H9 (cell line): ENCODE measurements at regions not wholly inside any gene's neighbourhood (a gene's known extent, or its start where the extent isn't known, plus 50 kb on each side); places are given as distances from the start of the nearest gene placed in this dataset.

Source experiments
- DNase-seq: peaks from one replicate; pipeline ENCODE4 v3.0.0-alpha.2; 2017
- H2AFZ ChIP-seq: one replicate; pipeline ENCODE4 v1.6.1; 2013; ENCODE audit warnings: mild to moderate bottlenecking, low read length, control low read depth, moderate library complexity
- H2AK5ac ChIP-seq: 2 replicates; pipeline ENCODE4 v1.6.1; 2013; ENCODE audit warnings: low read length, control low read depth, mixed read lengths; ENCODE audit not compliant: insufficient read length
- H2BK120ac ChIP-seq: one replicate; pipeline ENCODE4 v1.6.1; 2013; ENCODE audit warnings: low read depth, mild to moderate bottlenecking, low read length, control low read depth, inconsistent platforms; ENCODE audit not compliant: poor library complexity, severe bottlenecking
- H2BK12ac ChIP-seq: 2 replicates; pipeline ENCODE4 v1.6.1; 2013; ENCODE audit warnings: low read length, control low read depth, mixed read lengths, low read depth; ENCODE audit not compliant: insufficient read length
- H2BK15ac ChIP-seq: 2 replicates; pipeline ENCODE4 v1.6.1; 2013; ENCODE audit warnings: low read depth, low read length, control low read depth
- H2BK20ac ChIP-seq: one replicate; pipeline ENCODE4 v1.6.1; 2013; ENCODE audit warnings: low read depth, mild to moderate bottlenecking, low read length, control low read depth, inconsistent platforms; ENCODE audit not compliant: poor library complexity, severe bottlenecking
- H2BK5ac ChIP-seq: 2 replicates; pipeline ENCODE4 v1.6.1; 2013; ENCODE audit warnings: low read length, control low read depth, mixed read lengths; ENCODE audit not compliant: insufficient read length
- H3K14ac ChIP-seq: 2 replicates; pipeline ENCODE4 v1.6.1; 2013; ENCODE audit warnings: low read length, control low read depth; ENCODE audit not compliant: insufficient read depth
- H3K18ac ChIP-seq: 2 replicates; pipeline ENCODE4 v1.6.1; 2013; ENCODE audit warnings: low read depth, mild to moderate bottlenecking, mixed read lengths, low read length, control low read depth; ENCODE audit not compliant: insufficient read length
- H3K23ac ChIP-seq: 2 replicates; pipeline ENCODE4 v1.6.1; 2013; ENCODE audit warnings: low read length, control low read depth, mixed read lengths, low read depth; ENCODE audit not compliant: insufficient read length
- H3K23me2 ChIP-seq: 2 replicates; pipeline ENCODE4 v1.6.1; 2013; ENCODE audit warnings: low read depth, mild to moderate bottlenecking, mixed read lengths, low read length, control low read depth; ENCODE audit not compliant: insufficient read length, poor library complexity, severe bottlenecking
- H3K27ac ChIP-seq: 2 replicates; pipeline ENCODE4 v1.5.1; 2013; ENCODE audit warnings: low read length, control low read depth, mixed read lengths, low read depth; ENCODE audit not compliant: insufficient read length
- H3K27me3 ChIP-seq: 2 replicates; pipeline ENCODE4 v1.6.1; 2013; ENCODE audit warnings: low read length, control low read depth, inconsistent platforms; ENCODE audit not compliant: insufficient read depth
- H3K4ac ChIP-seq: 2 replicates; pipeline ENCODE4 v1.6.1; 2013; ENCODE audit warnings: low read depth, mild to moderate bottlenecking, control low read depth, inconsistent platforms, low read length, moderate library complexity
- H3K4me1 ChIP-seq: 2 replicates; pipeline ENCODE4 v1.6.1; 2013; ENCODE audit warnings: low read length, control low read depth, inconsistent platforms; ENCODE audit not compliant: insufficient read depth
- H3K4me2 ChIP-seq: 2 replicates; pipeline ENCODE4 v1.6.1; 2013; ENCODE audit warnings: low read length, control low read depth, mixed read lengths; ENCODE audit not compliant: insufficient read length, insufficient read depth
- H3K56ac ChIP-seq: 2 replicates; pipeline ENCODE4 v1.6.1; 2013; ENCODE audit warnings: low read depth, mild to moderate bottlenecking, mixed read lengths, low read length, control low read depth; ENCODE audit not compliant: insufficient read length
- H3K79me1 ChIP-seq: 2 replicates; pipeline ENCODE4 v1.6.1; 2013; ENCODE audit warnings: low read depth, mild to moderate bottlenecking, moderate library complexity, low read length, control low read depth, inconsistent platforms; ENCODE audit not compliant: insufficient read depth, poor library complexity, severe bottlenecking
- H3K79me2 ChIP-seq: 2 replicates; pipeline ENCODE4 v1.6.1; 2013; ENCODE audit warnings: low read length, control low read depth, inconsistent platforms; ENCODE audit not compliant: insufficient read depth
- H3K9ac ChIP-seq: 2 replicates; pipeline ENCODE4 v1.6.1; 2013; ENCODE audit warnings: low read length, control low read depth, mixed read lengths; ENCODE audit not compliant: insufficient read length; ENCODE audit errors: extremely low read depth
- H3K9me3 ChIP-seq: one replicate; pipeline ENCODE4 v1.6.1; 2013; ENCODE audit warnings: low read depth, low read length, inconsistent platforms; ENCODE audit not compliant: control insufficient read depth
- H3T11ph ChIP-seq: one replicate; pipeline ENCODE4 v1.6.1; 2013; ENCODE audit warnings: mild to moderate bottlenecking, low read length, control low read depth, inconsistent platforms
- H4K20me1 ChIP-seq: one replicate; pipeline ENCODE4 v1.6.1; 2013; ENCODE audit not compliant: control insufficient read depth, insufficient read length, insufficient read depth
- H4K5ac ChIP-seq: 2 replicates; pipeline ENCODE4 v1.6.1; 2013; ENCODE audit warnings: low read depth, mild to moderate bottlenecking, mixed read lengths, low read length, control low read depth; ENCODE audit not compliant: insufficient read length
- H4K8ac ChIP-seq: replicated peaks from 2 replicates; pipeline ENCODE4 v1.6.1; 2013; ENCODE audit warnings: low read length, control low read depth, mixed read lengths, low read depth; ENCODE audit not compliant: insufficient read length
- H4K91ac ChIP-seq: 2 replicates; pipeline ENCODE4 v1.6.1; 2013; ENCODE audit warnings: low read depth, mild to moderate bottlenecking, moderate library complexity, mixed read lengths, low read length, control low read depth; ENCODE audit not compliant: insufficient read length
- H3K27ac Mint-ChIP-seq, 3 experiments: 2 replicates in 2 of 3; 3 replicates in 1 of 3; pipeline ENCODE4 v1.8.0; 2020 to 2021; ENCODE audit warnings: mixed read lengths in 3 of 3, mild to moderate bottlenecking in 1 of 3, moderate library complexity in 1 of 3
- H3K27me3 Mint-ChIP-seq: 2 replicates; pipeline ENCODE4 v1.8.0; 2021; ENCODE audit warnings: low read depth, mild to moderate bottlenecking, moderate library complexity, mixed read lengths
- H3K36me3 Mint-ChIP-seq, 3 experiments: 2 replicates in 2 of 3; 3 replicates in 1 of 3; pipeline ENCODE4 v1.8.0; 2020 to 2021; ENCODE audit warnings: low read depth in 3 of 3, mixed read lengths in 3 of 3; ENCODE audit not compliant: insufficient read depth in 1 of 3
- H3K4me1 Mint-ChIP-seq, 2 experiments: 2 replicates each; pipeline ENCODE4 v1.8.0; 2020; ENCODE audit warnings: mixed read lengths in 2 of 2
- H3K4me3 Mint-ChIP-seq, 2 experiments: 2 replicates in 1 of 2; 3 replicates in 1 of 2; pipeline ENCODE4 v1.8.0; 2020 to 2021; ENCODE audit warnings: mild to moderate bottlenecking in 2 of 2, mixed read lengths in 2 of 2, moderate library complexity in 1 of 2
- H3K9me3 Mint-ChIP-seq, 2 experiments: 2 replicates in 1 of 2; 3 replicates in 1 of 2; pipeline ENCODE4 v1.8.0; 2020; ENCODE audit warnings: mild to moderate bottlenecking in 2 of 2, mixed read lengths in 2 of 2, moderate library complexity in 1 of 2
- TF ChIP-seq, protein P1 (sequence below): fragments of 200-600 bp; sonication (generic); conservative IDR thresholded peaks from 3 replicates; pipeline ENCODE4 v1.8.0; 2021; ENCODE audit warnings: antibody characterized with exemption, mild to moderate bottlenecking

- Histone ChIP-seq H3K79me2 (no peaks in the 10 kb centered on the region), H3K79me1 (no peaks in the 10 kb centered on the region), H2BK5ac (no peak overlapping the region), H3K23ac (no peak overlapping the region), H3K27ac (no peak overlapping the region), H4K5ac (no peak overlapping the region), H3K18ac (no peak overlapping the region), H3K4me1 (no peaks in the 10 kb centered on the region), H4K91ac (no peak overlapping the region), H3K4me2 (no peak overlapping the region), H3K9ac (no peak overlapping the region), H3K56ac (no peak overlapping the region), H3T11ph (no peak overlapping the region), H3K14ac (no peak overlapping the region), H2BK20ac (no peak overlapping the region), H3K27me3 (no peaks in the 10 kb centered on the region), H4K8ac (no peak overlapping the region), H3K23me2 (no peaks in the 10 kb centered on the region), H2AK5ac (no peak overlapping the region), H2BK120ac (no peak overlapping the region), H2BK12ac (no peak overlapping the region), H4K20me1 (no peaks in the 10 kb centered on the region), H3K4ac (no peak overlapping the region), H3K9me3 (no peaks in the 10 kb centered on the region), H2AFZ (no peak overlapping the region), H2BK15ac (no peak overlapping the region)
- Mint-ChIP-seq H3K4me1 (peaks cover 2 to 3% of the 10 kb centered on the region in 2 experiments), H3K9me3 (no peaks in the 10 kb centered on the region), H3K4me3 (no peak overlapping the region), H3K27me3 (peaks cover 44% of the 10 kb centered on the region), H3K27ac (no peak overlapping the region), H3K36me3 (no peaks in the 10 kb centered on the region)
- TF ChIP-seq, protein P1, sequence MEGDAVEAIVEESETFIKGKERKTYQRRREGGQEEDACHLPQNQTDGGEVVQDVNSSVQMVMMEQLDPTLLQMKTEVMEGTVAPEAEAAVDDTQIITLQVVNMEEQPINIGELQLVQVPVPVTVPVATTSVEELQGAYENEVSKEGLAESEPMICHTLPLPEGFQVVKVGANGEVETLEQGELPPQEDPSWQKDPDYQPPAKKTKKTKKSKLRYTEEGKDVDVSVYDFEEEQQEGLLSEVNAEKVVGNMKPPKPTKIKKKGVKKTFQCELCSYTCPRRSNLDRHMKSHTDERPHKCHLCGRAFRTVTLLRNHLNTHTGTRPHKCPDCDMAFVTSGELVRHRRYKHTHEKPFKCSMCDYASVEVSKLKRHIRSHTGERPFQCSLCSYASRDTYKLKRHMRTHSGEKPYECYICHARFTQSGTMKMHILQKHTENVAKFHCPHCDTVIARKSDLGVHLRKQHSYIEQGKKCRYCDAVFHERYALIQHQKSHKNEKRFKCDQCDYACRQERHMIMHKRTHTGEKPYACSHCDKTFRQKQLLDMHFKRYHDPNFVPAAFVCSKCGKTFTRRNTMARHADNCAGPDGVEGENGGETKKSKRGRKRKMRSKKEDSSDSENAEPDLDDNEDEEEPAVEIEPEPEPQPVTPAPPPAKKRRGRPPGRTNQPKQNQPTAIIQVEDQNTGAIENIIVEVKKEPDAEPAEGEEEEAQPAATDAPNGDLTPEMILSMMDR = no peak
- DNase-seq = no peak
Measured at GRCh38 chr7:69205581-69205980, 392.7 kb upstream of the AUTS2 start.
